HL-60 (cell line): ENCODE measurements at regions not wholly inside any gene's neighbourhood (a gene's known extent, or its start where the extent isn't known, plus 50 kb on each side); places are given as distances from the start of the nearest gene placed in this dataset.
A peak's percentile ranks its signal among the peaks of the same experiment; 100 is the strongest.

Source experiments
- DNase-seq, 2 experiments: peaks; one replicate each; pipeline ENCODE4 v3.0.0-alpha.2; 2010 to 2020; ENCODE audit warnings: low read depth in 1 of 2, low spot score in 1 of 2
- H3K27ac ChIP-seq: fragments of 250-450 bp; sonication (Bioruptor Pico); replicated peaks from 2 replicates; pipeline ENCODE4 v1.5.1; 2020; ENCODE audit warnings: mild to moderate bottlenecking, moderate library complexity
- H3K27me3 ChIP-seq: fragments of 250-450 bp; sonication (Bioruptor Pico); 2 replicates; pipeline ENCODE4 v1.5.1; 2021; ENCODE audit warnings: mild to moderate bottlenecking, moderate library complexity; ENCODE audit not compliant: insufficient read depth, poor library complexity, severe bottlenecking
- H3K4me3 ChIP-seq: replicated peaks from 2 replicates; pipeline ENCODE4 v1.5.1; 2011; ENCODE audit warnings: mild to moderate bottlenecking, control low read depth, low read length; ENCODE audit not compliant: insufficient read depth
- CTCF ChIP-seq: IDR thresholded peaks from one replicate; pipeline ENCODE4 v1.5.1; 2011; ENCODE audit warnings: low read length, control low read depth, inconsistent platforms; ENCODE audit not compliant: insufficient read depth
- GABPA ChIP-seq: IDR thresholded peaks from 2 replicates; pipeline ENCODE4 v1.6.1; 2012; ENCODE audit warnings: low read depth
- POLR2AphosphoS5 ChIP-seq: IDR thresholded peaks from 2 replicates; pipeline ENCODE4 v1.6.1; 2012; ENCODE audit warnings: low read depth
- REST ChIP-seq: IDR thresholded peaks from 2 replicates; pipeline ENCODE4 v1.6.1; 2012; ENCODE audit warnings: low read depth; ENCODE audit not compliant: insufficient replicate concordance
- SPI1 ChIP-seq: IDR thresholded peaks from 2 replicates; pipeline ENCODE4 v1.6.1; 2012; ENCODE audit warnings: low read depth, mild to moderate bottlenecking, borderline replicate concordance

- no peak overlapping the region for H3K4me3 ChIP-seq
- TF ChIP-seq CTCF (no peak), REST (no peak), POLR2AphosphoS5 (no peak), SPI1 (no peak), GABPA (no peak)
- no peak for DNase-seq
Measured at GRCh38 chr11:95678988-95679387, 110.6 kb downstream of the FAM76B start.

GRCh38 chr11:95676308-95676707, 113.3 kb downstream of the FAM76B start:
- DNase-seq: peak in 1 of 2 experiments; percentile 17
- no peak overlapping the region for H3K4me3 ChIP-seq
- no peaks in the 10 kb centered on the region for H3K27me3 ChIP-seq
- TF ChIP-seq CTCF: no peak
- TF ChIP-seq POLR2AphosphoS5: no peak
- no peak for TF ChIP-seq GABPA
- TF ChIP-seq SPI1: no peak
- TF ChIP-seq REST: no peak
- no peak overlapping the region for H3K27ac ChIP-seq

More at GRCh38 chr11:95678988-95679387, 110.6 kb downstream of the FAM76B start:
- no peak overlapping the region for H3K27ac ChIP-seq
- H3K27me3 ChIP-seq: no peaks in the 10 kb centered on the region

- no peak for DNase-seq
- H3K27ac ChIP-seq: no peak overlapping the region
- TF ChIP-seq CTCF (no peak), POLR2AphosphoS5 (no peak), SPI1 (no peak), REST (no peak), GABPA (no peak)
- H3K27me3 ChIP-seq: no peaks in the 10 kb centered on the region
- H3K4me3 ChIP-seq: no peak overlapping the region
Measured at GRCh38 chr11:95675585-95675984, 114.0 kb downstream of the FAM76B start.
